Activated CD4-positive, alpha-beta T cell treated with anti-CD3 and anti-CD28 coated beads, Interleukin-2, amount 10 ng/mL, durations not matched to agents 7 days and 5 days (primary cell): ENCODE measurements at regions not wholly inside any gene's neighbourhood (a gene's known extent, or its start where the extent isn't known, plus 50 kb on each side); places are given as distances from the start of the nearest gene placed in this dataset.
"Not testable (repeated sequence)": the region's sequence is repeated elsewhere in the genome, so short reads cannot be mapped to it uniquely, and the experiment has no call there.

Experiments used
- CTCF ChIA-PET: fragments of 350-600 bp; sonication (Branson Sonifier 250); formaldehyde crosslinking; loops from one replicate; lab custom pipeline; 2021; ENCODE audit warnings: antibody characterized with exemption; lab: Charles Lee
- POLR2A ChIA-PET: fragments of 350-600 bp; sonication (Branson Sonifier 250); formaldehyde crosslinking; loops from one replicate; lab custom pipeline; 2021; ENCODE audit warnings: antibody characterized with exemption; lab: Charles Lee
- DNase-seq: peaks from one replicate; pipeline ENCODE4 v3.0.0-alpha.2; 2020
- H3K27ac Mint-ChIP-seq: one replicate; pipeline ENCODE4 v1.8.0; 2021; ENCODE audit warnings: mild to moderate bottlenecking, moderate library complexity, mixed read lengths
- H3K27me3 Mint-ChIP-seq: one replicate; pipeline ENCODE4 v1.8.0; 2021; ENCODE audit warnings: mixed read lengths
- H3K36me3 Mint-ChIP-seq: one replicate; pipeline ENCODE4 v1.8.0; 2021; ENCODE audit warnings: low read depth, mixed read lengths
- H3K4me1 Mint-ChIP-seq: one replicate; pipeline ENCODE4 v1.8.0; 2021; ENCODE audit warnings: mixed read lengths
- H3K4me3 Mint-ChIP-seq: one replicate; pipeline ENCODE4 v1.8.0; 2021; ENCODE audit warnings: mild to moderate bottlenecking, moderate library complexity, mixed read lengths
- H3K9me3 Mint-ChIP-seq: one replicate; pipeline ENCODE4 v1.8.0; 2021; ENCODE audit warnings: mixed read lengths

GRCh38 chr17:63224644-63225043 lies 221.5 kb downstream of the CYB561 start:
- Mint-ChIP-seq H3K4me1 (no peaks in the 10 kb centered on the region), H3K27me3 (no peaks in the 10 kb centered on the region), H3K4me3 (no peak overlapping the region), H3K9me3 (no peaks in the 10 kb centered on the region), H3K36me3 (peaks cover 2% of the 10 kb centered on the region), H3K27ac (no peak overlapping the region)
- ChIA-PET POLR2A (no interaction called here), CTCF (no interaction called here)
- DNase-seq, result no peak

GRCh38 chr17:63226720-63227119 lies 219.4 kb downstream of the CYB561 start:
- DNase-seq, H3K4me3 Mint-ChIP-seq, CTCF ChIA-PET, H3K27me3 Mint-ChIP-seq, H3K9me3 Mint-ChIP-seq, POLR2A ChIA-PET, H3K36me3 Mint-ChIP-seq, H3K27ac Mint-ChIP-seq, H3K4me1 Mint-ChIP-seq: not testable (repeated sequence)

DNA sequence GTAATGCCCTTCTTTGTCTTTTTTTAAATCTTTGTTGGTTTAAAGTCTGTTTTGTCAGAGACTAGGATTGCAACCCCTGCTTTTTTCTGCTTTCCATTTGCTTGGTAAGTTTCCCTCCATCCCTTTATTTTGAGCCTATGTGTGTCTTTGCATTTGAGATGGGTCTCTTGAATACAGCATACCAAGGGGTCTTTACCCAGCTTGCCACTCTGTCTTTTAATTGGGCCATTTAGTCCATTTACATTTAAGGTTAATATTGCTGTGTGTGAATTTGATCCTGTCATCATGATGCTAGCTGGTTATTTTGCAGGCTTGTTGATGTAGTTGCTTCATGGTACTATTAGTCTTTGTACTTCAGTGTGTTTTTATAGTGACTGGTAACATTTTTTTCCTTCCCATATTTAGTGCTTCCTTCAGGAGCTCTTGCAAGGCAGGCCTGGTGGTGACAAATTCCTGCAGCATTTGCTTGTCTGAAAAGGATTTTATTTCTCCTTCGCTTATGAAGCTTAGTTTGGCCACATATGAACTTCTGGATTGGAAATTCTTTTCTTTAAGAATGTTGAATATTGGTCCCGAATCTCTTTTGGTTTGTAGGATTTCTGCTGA lies 215.0 kb downstream of the CYB561 start:
- H3K4me3 Mint-ChIP-seq, H3K27me3 Mint-ChIP-seq, DNase-seq, H3K4me1 Mint-ChIP-seq, H3K27ac Mint-ChIP-seq, H3K36me3 Mint-ChIP-seq, POLR2A ChIA-PET: not testable (repeated sequence)
- H3K9me3 Mint-ChIP-seq, result peaks cover 14% of the 10 kb centered on the region
- CTCF ChIA-PET, result interaction anchor here (1.2 to 1.3 kb wide), 2 partner anchors 10 to 12 kb away, joined by 3 to 4 read pairs; no protein-coding TSS in a partner anchor

GRCh38 chr17:63232565-63233310 lies 213.4 kb downstream of the CYB561 start:
- H3K4me3 Mint-ChIP-seq, result no peak overlapping the region
- H3K9me3 Mint-ChIP-seq, result peaks cover 14% of the 10 kb centered on the region
- POLR2A ChIA-PET, result no interaction called here
- DNase-seq, result no peak
- CTCF ChIA-PET, result interaction anchor here (1.3 kb wide), 1 partner anchor 14 kb away, joined by 3 read pairs; no protein-coding TSS in a partner anchor
- no peaks in the 10 kb centered on the region for H3K36me3 Mint-ChIP-seq
- H3K4me1 Mint-ChIP-seq, result no peaks in the 10 kb centered on the region
- no peak overlapping the region for H3K27ac Mint-ChIP-seq
- peaks cover 2% of the 10 kb centered on the region for H3K27me3 Mint-ChIP-seq

DNA sequence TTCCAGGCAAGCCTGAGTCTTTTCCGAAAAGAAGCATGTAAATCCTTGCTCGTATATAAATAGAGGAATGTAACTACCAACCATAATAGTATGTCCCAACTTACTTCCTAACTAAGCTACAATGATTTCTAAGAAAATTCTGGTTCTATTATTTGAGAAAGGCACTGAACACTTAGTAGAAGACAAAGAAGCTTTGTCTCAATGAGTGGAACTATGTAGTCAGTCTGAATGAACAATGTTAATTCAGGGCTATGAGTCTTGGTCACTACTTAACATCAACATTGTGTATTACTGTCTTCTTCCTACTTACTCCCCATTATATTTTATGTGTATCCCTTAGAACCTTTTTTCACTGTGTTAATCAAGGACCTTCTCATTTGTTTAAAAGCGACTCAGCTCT lies 206.0 kb downstream of the CYB561 start:
- CTCF ChIA-PET, result no interaction called here
- no peak overlapping the region for H3K4me3 Mint-ChIP-seq
- POLR2A ChIA-PET, result no interaction called here

GRCh38 chr17:63246344-63246743 lies 199.8 kb downstream of the CYB561 start:
- CTCF ChIA-PET, result interaction anchor here (0.6 kb wide), 1 partner anchor 1215 kb away, joined by 3 read pairs; no protein-coding TSS in a partner anchor
- no peak overlapping the region for H3K27ac Mint-ChIP-seq
- no peaks in the 10 kb centered on the region for H3K9me3 Mint-ChIP-seq
- no peak overlapping the region for H3K4me3 Mint-ChIP-seq
- POLR2A ChIA-PET, result no interaction called here
- no peaks in the 10 kb centered on the region for H3K36me3 Mint-ChIP-seq
- no peaks in the 10 kb centered on the region for H3K4me1 Mint-ChIP-seq
- no peak for DNase-seq
- H3K27me3 Mint-ChIP-seq, result no peaks in the 10 kb centered on the region

More for the DNA sequence above, 206.0 kb downstream of the CYB561 start:
- no peaks in the 10 kb centered on the region for H3K36me3 Mint-ChIP-seq
- H3K4me1 Mint-ChIP-seq, result no peaks in the 10 kb centered on the region
- H3K9me3 Mint-ChIP-seq, result no peaks in the 10 kb centered on the region
- H3K27ac Mint-ChIP-seq, result no peak overlapping the region
- DNase-seq, result no peak
- H3K27me3 Mint-ChIP-seq, result no peaks in the 10 kb centered on the region

DNA sequence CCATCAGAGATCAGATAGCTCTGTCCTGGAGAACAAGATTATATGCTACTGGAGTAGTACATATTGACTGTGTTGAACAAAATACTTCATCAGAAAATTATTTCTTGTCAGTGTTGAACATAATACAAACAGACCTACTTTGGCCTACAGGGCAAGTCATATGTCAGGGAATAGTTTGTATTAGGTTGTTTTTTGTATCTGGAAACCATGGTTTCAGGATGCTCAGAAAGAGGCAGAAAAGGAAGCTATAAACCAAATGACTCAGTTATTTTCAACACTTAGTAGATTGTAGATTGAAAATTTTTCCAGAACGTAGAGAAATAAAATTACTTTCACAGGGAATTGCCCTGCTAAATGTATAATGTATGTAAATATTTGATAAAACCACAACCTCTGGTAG lies 198.4 kb downstream of the CYB561 start:
- Mint-ChIP-seq H3K36me3 (no peaks in the 10 kb centered on the region), H3K4me3 (no peak overlapping the region), H3K27ac (no peak overlapping the region), H3K4me1 (no peaks in the 10 kb centered on the region), H3K27me3 (no peaks in the 10 kb centered on the region), H3K9me3 (no peaks in the 10 kb centered on the region)
- ChIA-PET POLR2A (no interaction called here), CTCF (no interaction called here)
- no peak for DNase-seq

DNA sequence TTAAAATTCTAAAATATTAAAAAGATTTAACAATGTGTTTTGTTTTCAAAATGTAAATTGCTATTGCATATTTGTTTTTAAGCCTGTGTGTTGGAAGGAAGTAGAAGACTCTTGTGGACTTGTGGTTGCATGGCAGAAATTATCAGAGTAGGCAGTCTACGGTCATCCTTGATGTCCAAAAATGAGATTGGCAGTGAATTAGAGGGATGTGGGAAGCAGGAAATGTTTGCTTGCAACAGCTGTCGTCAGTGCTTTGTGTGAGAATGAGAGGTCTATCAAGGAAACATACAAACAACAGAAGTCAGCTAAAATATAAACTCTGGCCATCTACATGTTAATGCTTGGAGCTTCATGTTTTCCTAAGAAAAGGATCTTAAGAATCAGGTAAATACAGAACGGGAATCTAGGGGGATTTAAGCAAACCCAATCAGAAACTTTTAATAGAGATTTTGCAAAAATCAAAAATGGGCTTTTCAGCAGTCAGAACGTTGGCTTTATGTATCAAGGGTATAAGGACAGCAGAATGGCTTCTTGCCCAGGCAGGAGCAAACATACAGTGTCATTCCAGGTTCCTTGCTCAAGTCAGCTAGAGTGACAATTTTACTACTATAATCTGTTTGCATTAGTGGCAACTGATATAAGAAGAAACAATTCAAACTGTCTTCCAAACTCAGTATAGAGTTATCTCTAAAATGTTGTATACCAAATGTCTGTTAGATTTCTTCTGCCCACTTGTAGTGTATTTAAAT lies 196.7 kb downstream of the CYB561 start:
- Mint-ChIP-seq H3K9me3 (no peaks in the 10 kb centered on the region), H3K4me1 (no peaks in the 10 kb centered on the region), H3K4me3 (no peak overlapping the region), H3K36me3 (no peaks in the 10 kb centered on the region), H3K27ac (no peak overlapping the region), H3K27me3 (no peaks in the 10 kb centered on the region)
- ChIA-PET POLR2A (no interaction called here), CTCF (interaction anchor here (0.7 kb wide), 1 partner anchor 9 kb away, joined by 3 read pairs; no protein-coding TSS in a partner anchor)
- DNase-seq, result no peak

DNA sequence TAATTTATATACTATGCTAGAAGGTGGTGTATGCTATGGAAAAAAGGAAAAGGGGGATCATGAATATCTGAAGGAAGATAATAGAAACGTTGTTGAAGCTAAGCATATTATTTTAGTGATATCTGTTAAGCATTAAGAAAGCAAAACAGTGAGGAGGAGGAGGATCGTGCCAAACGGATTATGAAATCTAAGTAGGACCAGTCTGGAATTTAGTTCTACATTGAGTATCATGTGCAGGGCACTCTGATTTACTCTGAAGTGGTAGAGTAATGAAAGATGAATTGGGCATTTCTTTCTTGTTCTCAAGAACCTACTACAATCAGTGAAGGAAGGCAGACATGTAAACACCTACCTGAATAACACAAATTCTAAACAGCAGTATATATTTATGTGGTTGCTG lies 195.3 kb downstream of the CYB561 start:
- CTCF ChIA-PET, result no interaction called here
- H3K4me1 Mint-ChIP-seq, result no peaks in the 10 kb centered on the region
- H3K27ac Mint-ChIP-seq, result no peak overlapping the region
- H3K9me3 Mint-ChIP-seq, result no peaks in the 10 kb centered on the region
- H3K36me3 Mint-ChIP-seq, result no peaks in the 10 kb centered on the region
- no peak overlapping the region for H3K4me3 Mint-ChIP-seq
- DNase-seq, result no peak
- H3K27me3 Mint-ChIP-seq, result no peaks in the 10 kb centered on the region
- POLR2A ChIA-PET, result no interaction called here

GRCh38 chr17:63258785-63259184 lies 187.3 kb downstream of the CYB561 start:
- no peak for DNase-seq
- Mint-ChIP-seq H3K27me3 (no peaks in the 10 kb centered on the region), H3K27ac (no peak overlapping the region), H3K4me3 (no peak overlapping the region), H3K36me3 (peaks cover 1% of the 10 kb centered on the region), H3K4me1 (no peaks in the 10 kb centered on the region), H3K9me3 (peaks cover 2% of the 10 kb centered on the region)
- POLR2A ChIA-PET, result no interaction called here
- CTCF ChIA-PET, result interaction anchor here (0.7 to 1.5 kb wide), 3 partner anchors 7 to 16 kb away, joined by 3 to 4 read pairs (median 3); no protein-coding TSS in a partner anchor

- ChIA-PET POLR2A (no interaction called here), CTCF (interaction anchor here (0.9 to 1.3 kb wide), 2 partner anchors 11 to 12 kb away, joined by 3 read pairs; no protein-coding TSS in a partner anchor)
- Mint-ChIP-seq H3K36me3 (no peaks in the 10 kb centered on the region), H3K27ac (no peak overlapping the region), H3K9me3 (no peaks in the 10 kb centered on the region), H3K4me3 (no peak overlapping the region), H3K4me1 (no peaks in the 10 kb centered on the region), H3K27me3 (no peaks in the 10 kb centered on the region)
- no peak for DNase-seq
Observed at GRCh38 chr17:63262751-63263476, 183.2 kb downstream of the CYB561 start.

DNA sequence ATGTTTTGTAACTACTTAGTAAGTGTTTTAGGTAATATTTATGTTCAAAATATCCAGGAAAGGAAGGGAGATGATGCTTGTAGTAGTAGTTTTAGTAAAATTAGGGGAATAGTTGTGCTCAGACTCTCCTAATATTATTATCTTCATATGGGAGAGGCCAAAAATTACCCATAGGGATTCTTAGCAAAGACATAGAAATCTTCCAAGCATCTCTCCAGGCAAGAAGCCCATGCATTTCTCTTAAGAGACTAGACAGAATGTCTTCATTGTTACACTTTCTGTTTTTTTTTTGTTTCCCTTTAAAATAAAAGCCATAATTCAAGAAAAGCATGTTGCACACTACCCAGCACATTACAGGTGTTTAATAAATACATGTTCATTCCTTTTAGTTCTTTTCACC lies 180.6 kb downstream of the CYB561 start:
- Mint-ChIP-seq H3K36me3 (no peaks in the 10 kb centered on the region), H3K27ac (no peak overlapping the region), H3K27me3 (no peaks in the 10 kb centered on the region), H3K9me3 (no peaks in the 10 kb centered on the region), H3K4me3 (no peak overlapping the region), H3K4me1 (no peaks in the 10 kb centered on the region)
- DNase-seq, result no peak
- ChIA-PET CTCF (no interaction called here), POLR2A (no interaction called here)
